AML-193 (cell line): ENCODE measurements at regions not wholly inside any gene's neighbourhood (a gene's known extent, or its start where the extent isn't known, plus 50 kb on each side); places are given as distances from the start of the nearest gene placed in this dataset.
A peak's percentile ranks its signal among the peaks of the same experiment; 100 is the strongest.

Source experiments
- DNase-seq, 2 experiments: peaks; one replicate each; lab custom pipeline; 2025; lab: John Stamatoyannopoulos, UW

DNA sequence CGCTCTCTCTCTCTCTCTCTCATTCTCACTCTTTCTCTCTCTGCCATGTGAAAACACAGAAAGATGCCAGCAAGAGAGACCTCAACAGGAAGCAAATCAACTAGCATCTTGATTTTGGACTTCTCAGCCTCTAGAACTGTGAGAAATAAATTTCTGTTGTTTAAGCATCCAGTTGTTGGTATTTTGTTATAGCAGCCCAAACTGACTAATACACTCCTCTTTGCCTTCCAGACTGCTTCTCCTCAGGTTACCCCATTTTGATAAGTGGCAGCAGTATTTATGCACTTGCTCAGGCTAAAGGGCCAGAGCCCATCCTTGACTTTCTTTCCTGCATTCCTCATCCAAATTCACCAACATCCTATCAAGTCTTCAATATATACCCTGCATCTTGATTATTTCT lies 76.6 kb upstream of the NANOGP8 start:
- DNase-seq: no peak

DNA sequence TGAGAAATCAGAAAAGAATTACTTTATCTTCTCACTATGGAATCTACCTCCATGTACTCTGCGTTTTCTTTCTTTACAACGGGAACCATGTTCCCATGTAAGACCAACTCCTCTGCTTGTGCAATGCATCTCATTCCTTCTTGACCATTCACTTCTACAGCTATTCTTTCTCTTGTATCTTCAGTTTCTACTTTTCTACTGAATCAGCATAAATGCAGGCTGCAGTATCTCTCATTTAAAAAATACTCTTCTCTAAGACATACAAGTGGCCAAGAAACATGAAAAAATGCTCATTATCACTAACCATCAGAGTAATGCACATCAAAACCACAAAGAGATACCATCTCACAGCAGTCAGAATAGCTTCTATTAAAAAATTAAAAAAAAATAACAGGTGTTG lies 74.1 kb upstream of the NANOGP8 start:
- DNase-seq: no peak

DNA sequence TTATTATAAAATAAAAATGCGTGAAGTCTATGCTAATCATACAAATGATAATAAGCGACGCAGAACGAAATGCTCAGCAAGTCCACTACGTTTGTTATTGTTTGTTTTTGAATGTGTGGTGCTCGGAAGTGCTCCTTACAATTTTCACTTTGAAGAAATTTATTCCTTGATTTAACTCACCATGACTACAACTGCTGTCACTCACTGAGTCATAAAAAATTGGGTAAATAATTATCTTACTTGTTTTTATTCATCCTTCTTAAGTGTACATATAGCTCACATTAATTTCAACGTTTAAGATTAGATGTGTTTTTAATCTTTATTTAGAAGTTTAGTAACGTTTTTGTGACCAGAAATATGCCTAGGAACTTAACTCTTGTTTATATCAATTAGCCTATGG lies 66.7 kb upstream of the NANOGP8 start:
- DNase-seq: no peak

DNA sequence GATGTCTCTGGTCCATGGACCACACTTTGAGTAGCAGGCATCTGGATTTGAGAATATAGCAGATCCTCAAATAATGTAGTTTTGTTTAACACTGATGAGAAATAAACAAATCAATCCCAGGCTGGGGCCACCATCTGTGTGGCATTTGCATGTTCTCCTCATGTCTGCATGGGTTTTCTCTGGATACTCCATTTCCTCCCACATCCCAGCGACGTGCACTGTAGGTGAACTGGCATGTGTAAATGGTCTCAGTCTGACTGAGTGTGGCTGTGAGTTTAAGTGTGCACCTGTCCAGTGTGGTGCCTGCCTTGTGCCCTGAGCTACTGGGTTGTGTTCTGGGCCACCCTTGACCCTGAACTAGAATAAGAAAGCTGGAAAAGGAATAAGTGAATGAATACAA lies 66.3 kb upstream of the NANOGP8 start:
- no peak for DNase-seq

DNA sequence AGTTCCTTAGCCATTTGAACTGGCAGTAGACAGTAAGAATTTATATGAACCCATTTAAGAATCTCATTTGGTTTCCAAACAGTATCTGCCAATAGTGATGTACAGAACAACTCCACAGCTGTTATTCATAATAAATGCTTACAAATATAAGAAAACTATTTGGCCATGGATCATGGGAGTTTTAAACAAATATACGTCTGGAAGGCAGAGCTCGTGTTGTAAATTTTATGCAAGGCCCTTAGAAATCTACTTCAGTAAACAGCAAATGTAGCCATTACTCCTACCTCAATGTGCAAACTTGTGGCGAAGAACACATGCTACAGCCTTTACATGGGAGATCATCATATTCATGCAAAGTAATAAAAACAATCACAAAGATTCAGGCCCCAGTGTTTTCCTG lies 65.3 kb upstream of the NANOGP8 start:
- no peak for DNase-seq

DNA sequence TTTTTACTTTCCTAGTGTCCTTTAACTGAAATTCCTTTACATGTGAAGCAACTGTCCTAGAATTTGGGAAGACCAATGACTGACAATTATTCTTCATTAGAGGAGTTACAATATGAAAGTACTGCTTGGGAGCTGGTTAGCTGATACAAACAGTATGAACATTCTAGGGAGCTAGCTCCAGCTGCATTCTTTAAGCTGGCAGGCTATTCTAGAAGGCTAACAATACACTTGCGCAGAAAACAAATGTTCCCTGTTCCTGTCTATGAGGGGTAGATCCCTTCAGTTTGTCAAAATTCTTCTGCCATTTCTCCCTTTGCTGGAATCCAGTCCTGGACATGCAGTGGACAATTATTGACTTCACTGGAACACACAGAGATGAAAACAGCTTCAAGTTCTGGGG lies 60.2 kb upstream of the NANOGP8 start:
- no peak for DNase-seq

DNA sequence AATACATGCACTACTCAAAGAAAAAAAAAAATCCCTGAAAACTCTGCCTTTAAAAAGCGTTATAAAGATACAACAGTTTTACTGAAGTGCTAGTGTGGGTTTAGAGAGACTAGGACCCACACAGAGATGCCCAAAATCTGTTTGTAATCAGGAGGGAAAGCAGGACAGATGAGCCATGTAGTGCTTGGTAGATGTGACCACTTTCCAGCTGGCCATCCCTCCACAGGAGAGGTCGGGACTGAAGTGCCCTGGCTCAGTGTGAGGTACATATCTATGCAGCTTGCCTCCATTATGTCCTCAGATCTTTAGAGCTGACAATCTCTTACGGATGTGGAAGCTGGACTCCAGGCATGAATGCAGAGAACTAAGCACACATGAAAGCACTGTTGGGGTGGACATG lies 57.5 kb upstream of the NANOGP8 start:
- no peak for DNase-seq

DNA sequence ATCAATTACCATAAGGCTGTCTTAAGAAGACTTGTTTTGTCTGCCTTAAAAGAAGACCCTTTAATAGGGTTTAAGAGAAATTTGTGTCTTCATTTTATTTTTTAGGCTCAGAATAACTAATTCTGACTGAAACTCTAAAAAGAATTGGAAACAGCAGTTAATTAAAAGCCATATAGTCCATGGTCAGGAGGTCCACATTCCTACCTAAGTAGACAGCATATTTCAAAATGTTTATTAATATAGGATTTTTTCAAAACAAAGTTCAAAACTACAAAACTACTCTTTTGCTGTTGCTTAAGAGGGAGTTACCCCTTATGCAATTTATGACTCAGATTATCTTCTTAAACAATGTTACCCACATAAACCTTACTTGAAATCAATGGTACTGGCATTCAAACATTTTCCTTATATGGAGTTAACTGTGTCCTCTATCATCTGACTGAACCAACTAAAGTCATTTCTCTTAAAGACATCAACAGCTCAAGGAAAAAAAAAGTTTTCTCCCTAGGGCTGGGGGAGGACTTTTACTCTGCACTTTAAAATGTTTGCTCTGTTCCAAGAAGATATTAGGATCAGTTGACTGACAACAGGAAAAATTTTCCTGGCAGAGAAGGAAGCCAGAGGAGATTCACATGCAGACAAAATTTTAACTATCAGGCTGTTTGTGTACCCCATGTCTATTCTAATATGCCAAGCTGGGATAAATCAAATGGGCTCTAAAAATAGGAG lies 56.8 kb upstream of the NANOGP8 start:
- peak; percentile 57 to 62 for DNase-seq

DNA sequence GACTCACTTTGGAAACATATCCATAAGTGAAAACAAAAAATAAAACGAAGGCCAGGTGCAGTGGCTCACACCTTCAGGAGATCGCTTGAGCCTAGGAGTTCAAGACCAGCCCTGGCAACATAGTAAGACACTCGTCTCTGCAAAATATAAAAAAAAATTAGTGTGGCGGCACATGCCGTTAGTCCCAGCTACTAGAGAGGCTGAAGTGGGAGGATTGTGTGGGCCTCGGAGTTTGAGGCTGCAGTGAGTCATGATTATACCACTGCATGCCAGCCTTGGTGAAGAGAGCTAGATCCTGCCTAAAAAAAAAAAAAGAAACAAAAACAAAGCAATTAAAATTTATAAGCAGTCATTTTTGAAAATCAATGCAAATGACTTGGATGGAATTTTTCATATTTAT lies 54.7 kb upstream of the NANOGP8 start:
- no peak for DNase-seq

DNA sequence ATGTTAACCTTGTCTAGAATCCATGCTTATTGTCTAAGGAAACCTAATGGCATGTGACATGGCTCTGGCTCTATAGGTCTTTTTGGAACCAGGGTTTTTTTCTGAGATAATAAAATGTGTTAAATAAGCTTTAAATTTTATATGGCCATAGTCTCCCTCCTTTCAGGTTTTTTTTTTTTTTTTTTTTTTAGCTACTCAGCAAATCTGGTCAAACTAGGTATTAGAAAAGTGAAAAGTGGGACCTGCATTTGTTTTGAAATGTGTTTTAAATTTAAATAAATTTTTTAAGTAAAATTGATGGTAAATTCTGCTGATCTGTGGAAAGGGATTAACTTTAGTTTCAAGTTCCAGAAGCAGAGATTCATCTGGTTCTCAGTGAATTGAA lies 52.1 kb upstream of the NANOGP8 start:
- no peak for DNase-seq

DNA sequence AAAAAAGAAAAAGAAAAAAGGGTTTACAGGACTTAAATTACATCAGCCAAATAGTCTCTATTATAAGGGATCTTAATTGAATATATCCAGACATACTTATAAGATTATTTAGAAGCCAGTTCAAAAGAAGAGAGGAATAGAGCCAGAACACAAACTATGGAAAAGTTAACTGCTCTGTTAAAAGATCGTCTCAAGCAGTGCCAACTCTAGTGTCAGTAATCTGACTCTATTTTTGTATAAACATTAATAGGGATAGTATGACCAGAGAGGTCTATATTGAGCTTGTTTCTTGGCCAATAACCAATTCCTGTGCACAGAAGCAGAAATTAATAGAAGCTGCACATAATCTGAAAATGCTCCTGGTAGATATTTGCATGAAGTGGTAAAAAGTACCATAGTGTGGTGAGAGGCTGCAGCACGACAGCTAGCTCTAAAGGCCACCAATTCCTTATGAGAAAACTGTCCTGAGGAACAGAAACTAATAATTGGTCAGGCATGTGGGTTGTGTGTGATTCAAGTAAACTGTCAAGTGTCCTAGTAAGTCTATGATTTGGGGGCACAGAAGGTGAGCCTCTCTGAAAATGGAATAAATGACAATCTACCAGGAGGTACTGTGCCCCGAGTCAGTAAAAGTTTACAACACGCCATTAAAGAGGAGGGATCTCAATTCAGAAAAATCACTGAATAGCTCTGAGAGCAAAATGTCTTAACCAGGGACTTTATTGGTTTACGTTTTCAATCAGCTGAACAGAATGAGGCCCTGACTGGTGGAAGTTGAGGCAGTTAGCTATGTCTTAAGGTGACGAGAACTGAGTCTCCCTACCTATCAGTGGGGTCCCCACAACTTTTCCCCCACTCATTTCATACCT lies 51.5 kb upstream of the NANOGP8 start:
- DNase-seq: no peak
